GM12873 (cell line): ENCODE measurements at regions not wholly inside any gene's neighbourhood (a gene's known extent, or its start where the extent isn't known, plus 50 kb on each side); places are given as distances from the start of the nearest gene placed in this dataset.

Experiments used
- CTCF ChIP-seq: IDR thresholded peaks from 2 replicates; pipeline ENCODE4 v1.5.1; 2012; ENCODE audit warnings: low read depth, mild to moderate bottlenecking, moderate library complexity, low read length, control low read depth; ENCODE audit not compliant: insufficient read depth; ENCODE audit errors: missing control alignments

- TF ChIP-seq CTCF: no peak
Measured at GRCh38 chr6:144429753-144430152, 144.6 kb downstream of the UTRN start.

GRCh38 chr6:144434308-144434990 is 149.3 kb downstream of the UTRN start:
- TF ChIP-seq CTCF: no peak

GRCh38 chr6:144435602-144436426 is 150.7 kb downstream of the UTRN start:
- no peak for TF ChIP-seq CTCF

GRCh38 chr6:144437105-144437504 is 152.0 kb downstream of the UTRN start:
- TF ChIP-seq CTCF: no peak

GRCh38 chr6:144438103-144438502 is 153.0 kb downstream of the UTRN start:
- no peak for TF ChIP-seq CTCF

GRCh38 chr6:144439016-144439415 is 153.9 kb downstream of the UTRN start:
- TF ChIP-seq CTCF: no peak

GRCh38 chr6:144443157-144443556 is 158.0 kb downstream of the UTRN start:
- no peak for TF ChIP-seq CTCF
